ENCODE measurements at regions not wholly inside any gene's neighbourhood (a gene's known extent, or its start where the extent isn't known, plus 50 kb on each side); places are given as distances from the start of the nearest gene placed in this dataset.

DNA sequence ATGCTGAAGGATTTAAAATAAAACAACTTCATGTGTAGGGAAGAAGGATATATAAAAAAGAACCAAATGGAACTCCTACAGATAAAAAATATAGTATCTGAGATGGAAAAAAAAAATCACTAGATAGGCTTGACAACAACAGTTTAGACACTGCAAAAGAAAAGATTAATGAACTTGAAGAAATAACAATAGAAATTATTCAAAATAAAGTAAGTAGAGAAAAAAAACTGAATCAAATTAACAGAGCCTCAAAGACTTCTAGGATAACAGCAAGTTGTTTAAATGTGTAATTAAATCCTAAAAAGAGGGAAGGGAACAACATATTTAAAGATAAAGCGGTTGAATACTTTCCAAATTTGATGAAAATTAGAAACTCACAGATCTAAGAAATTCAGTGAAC is 316.3 kb upstream of the ECI2 start:
- no peak for TF ChIP-seq POLR2A (IDR thresholded peaks at IDR 0.05; ENCODE audit: extremely low read depth, insufficient read length)
- TF ChIP-seq, protein P1, sequence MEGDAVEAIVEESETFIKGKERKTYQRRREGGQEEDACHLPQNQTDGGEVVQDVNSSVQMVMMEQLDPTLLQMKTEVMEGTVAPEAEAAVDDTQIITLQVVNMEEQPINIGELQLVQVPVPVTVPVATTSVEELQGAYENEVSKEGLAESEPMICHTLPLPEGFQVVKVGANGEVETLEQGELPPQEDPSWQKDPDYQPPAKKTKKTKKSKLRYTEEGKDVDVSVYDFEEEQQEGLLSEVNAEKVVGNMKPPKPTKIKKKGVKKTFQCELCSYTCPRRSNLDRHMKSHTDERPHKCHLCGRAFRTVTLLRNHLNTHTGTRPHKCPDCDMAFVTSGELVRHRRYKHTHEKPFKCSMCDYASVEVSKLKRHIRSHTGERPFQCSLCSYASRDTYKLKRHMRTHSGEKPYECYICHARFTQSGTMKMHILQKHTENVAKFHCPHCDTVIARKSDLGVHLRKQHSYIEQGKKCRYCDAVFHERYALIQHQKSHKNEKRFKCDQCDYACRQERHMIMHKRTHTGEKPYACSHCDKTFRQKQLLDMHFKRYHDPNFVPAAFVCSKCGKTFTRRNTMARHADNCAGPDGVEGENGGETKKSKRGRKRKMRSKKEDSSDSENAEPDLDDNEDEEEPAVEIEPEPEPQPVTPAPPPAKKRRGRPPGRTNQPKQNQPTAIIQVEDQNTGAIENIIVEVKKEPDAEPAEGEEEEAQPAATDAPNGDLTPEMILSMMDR (IDR thresholded peaks at IDR 0.05; ENCODE audit: low read depth, low read length) = no peak
